DMS79 (cell line): ENCODE measurements at regions not wholly inside any gene's neighbourhood (a gene's known extent, or its start where the extent isn't known, plus 50 kb on each side); places are given as distances from the start of the nearest gene placed in this dataset.

ENCODE experiments used
- DNase-seq: peaks from one replicate; lab custom pipeline; 2025; lab: John Stamatoyannopoulos, UW

- no peak for DNase-seq
Observed at GRCh38 chr2:235170016-235170415, 218.2 kb downstream of the SH3BP4 start.

GRCh38 chr2:235170536-235171521, 219.0 kb downstream of the SH3BP4 start:
- DNase-seq, result peak; percentile 35

DNA sequence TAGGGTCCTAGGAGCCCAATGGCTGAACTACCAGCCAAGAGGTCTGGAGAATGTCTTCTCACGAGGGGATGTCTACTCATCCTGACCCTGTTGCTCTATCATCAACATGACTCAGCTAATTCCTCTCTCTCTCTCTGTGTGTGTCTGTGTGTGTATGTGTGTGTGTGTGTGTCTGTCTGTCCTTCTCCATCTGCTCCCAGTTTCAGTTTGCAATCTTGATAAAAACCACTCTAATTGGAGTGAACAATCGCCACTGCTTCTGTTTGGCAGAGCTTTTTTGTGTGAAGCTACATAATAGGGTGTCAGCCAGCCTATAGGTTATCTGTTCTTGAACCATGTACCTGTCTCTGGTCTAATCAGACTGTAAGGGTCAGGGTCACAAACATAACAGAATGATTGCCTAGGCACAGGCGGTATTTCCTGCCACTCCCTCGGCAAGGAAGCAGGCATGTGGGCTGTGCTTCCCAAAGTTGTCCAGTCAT, 219.8 kb downstream of the SH3BP4 start:
- no peak for DNase-seq

GRCh38 chr2:235180642-235181041, 228.8 kb downstream of the SH3BP4 start:
- no peak for DNase-seq

DNA sequence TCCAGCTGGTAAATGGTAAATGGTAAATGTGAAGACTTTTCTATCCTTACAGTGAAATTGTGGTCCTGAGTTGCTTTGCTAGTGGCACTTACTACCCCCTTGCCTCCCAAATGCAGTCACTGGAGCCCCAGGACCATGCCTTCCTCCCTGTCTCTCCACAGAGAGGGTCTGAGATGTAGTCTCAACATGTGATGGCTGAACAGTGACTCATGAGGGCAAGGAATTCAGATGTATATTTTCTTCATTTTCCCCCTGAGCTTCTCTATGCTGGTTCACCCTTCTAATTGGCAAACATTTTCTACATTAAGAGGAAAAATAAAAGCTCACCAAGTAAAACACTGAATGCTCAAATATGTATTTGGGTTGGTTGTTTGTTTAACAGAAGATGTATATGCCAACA, 232.0 kb downstream of the SH3BP4 start:
- no peak for DNase-seq

- no peak for DNase-seq
Observed at GRCh38 chr2:235187806-235188205, 236.0 kb downstream of the SH3BP4 start.

DNA sequence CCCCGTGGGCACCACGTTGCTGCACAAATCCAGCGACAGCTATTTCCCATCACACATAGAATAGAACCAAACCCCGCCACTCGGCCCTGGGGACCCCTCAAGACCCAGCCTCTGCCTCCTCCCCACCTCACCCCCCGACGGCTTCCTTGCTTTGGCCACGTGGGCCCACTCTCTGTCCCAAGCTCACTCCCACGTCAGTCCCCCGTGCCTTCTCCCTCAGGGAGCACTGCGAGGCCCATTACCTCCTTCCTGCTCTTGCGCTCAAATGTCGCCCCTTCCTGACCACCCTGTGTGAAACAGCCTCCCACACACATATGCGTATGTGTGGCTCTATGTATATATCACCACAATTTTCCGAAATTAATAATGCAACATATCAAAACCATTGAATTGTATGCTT, 239.7 kb downstream of the SH3BP4 start:
- no peak for DNase-seq

DNA sequence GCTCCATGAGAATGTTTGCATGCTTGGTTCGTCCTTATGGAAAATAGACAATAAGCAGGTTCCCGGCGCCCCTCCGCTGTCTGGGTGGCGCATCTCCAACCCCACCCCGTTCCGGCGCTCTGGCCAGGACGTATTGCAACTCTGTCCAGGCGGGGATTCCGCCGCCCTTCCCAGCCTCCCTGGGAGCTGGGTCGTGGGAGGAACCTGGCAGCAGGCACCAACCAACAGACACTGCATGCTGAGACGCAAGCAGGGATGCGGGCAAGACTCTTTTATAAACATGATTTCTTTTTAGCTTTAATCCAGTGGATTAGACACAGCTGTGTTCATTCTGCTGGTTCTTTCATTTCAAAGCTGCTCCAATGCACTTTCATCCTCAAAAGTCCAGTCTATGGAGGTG, 240.2 kb downstream of the SH3BP4 start:
- no peak for DNase-seq

DNA sequence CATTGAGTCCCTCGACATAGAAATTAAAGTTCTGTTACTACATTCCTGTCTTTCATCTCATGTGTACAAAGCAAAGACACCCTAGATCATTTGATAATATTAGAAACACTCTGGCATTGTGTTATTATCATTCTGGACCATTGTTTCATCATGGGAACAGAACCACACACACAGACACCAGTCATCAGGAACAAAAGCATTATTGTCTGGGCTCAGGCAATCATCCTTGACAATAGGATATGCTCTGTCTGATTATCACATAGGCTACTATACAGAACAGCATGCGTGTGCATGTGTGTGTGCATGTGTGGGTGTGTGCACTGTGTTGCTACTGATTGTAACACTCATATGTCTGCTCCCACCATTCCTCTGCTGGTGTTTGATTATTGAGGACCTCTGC, 242.5 kb downstream of the SH3BP4 start:
- DNase-seq, result no peak

DNA sequence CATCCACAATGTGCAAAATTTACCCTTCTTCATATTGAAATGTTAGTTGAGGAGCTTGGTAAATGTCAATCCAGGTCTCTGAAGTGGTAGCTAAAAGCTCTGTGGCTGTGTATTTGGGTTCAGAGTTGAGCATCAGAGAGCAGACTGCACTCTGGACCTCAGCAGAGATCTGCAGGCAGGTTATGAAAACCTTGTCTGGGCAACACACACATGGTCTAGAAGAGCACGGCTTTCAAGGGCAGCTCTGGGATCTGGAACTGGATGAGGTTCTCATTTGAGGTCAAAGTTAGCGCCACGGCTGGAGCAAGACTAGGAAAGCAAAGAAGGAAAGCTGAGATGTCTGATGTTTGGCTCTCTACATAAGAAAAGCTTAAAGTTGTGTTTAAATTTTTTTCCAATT, 243.0 kb downstream of the SH3BP4 start:
- no peak for DNase-seq

- no peak for DNase-seq
Observed at GRCh38 chr2:235195921-235196320, 244.1 kb downstream of the SH3BP4 start.

DNA sequence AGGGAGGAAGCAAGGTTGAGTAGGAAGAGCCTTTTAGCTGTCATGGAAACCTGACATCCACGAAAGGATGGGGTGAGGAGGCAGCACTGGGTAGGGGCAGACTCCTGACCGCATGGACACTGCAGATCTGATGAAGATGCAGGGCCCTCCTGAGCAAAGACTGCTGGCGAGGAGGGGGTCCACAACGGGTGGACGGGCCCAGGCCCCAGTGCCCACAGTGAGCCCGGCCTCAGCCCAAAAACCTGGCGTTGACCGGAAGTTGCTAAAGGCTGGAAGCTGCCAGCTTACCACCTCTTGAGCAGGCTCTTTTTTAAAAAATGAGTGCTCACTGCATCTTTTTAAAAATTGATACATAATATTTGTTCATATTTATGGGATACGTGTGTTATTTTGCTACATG, 247.3 kb downstream of the SH3BP4 start:
- no peak for DNase-seq

DNA sequence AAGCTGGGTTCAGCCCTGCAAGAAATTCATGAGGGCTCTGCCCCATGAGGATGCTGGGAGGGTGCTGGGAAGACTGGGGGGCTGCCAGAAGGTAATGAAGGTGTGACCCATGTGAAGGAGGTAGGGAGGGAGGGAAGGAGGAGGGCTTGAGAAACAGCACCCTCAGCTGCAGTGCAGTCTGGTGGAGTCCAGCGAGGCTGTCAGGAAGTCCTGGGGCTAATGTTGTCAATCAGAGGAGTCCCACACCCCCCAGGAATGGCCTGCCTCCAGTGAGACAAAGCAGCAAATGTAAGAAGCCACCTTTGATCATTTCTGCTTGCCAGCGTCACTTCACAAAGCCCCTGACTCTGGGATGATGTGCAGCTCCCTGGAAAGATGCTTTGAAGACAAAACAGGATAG, 248.4 kb downstream of the SH3BP4 start:
- DNase-seq, result no peak

DNA sequence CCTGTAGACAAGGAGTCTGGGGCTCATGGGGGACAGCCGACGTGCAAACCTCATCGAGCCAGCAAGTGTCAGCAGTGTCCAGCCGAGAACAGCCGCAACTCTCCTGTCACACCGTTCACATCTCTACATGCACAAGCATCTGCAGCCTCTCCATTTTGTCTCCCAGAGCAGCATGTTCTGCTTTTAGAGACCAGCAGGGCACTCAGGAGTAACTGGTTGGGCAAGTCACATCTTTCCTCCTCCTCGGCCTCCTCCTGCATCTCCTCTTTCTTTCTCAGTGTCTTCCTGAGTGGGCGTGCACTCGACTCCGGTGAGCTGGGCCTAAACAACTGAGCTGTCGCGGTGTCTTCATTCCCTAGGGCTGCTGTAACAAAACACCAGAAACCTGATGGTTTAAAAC, 249.9 kb downstream of the SH3BP4 start:
- DNase-seq, result no peak

DNA sequence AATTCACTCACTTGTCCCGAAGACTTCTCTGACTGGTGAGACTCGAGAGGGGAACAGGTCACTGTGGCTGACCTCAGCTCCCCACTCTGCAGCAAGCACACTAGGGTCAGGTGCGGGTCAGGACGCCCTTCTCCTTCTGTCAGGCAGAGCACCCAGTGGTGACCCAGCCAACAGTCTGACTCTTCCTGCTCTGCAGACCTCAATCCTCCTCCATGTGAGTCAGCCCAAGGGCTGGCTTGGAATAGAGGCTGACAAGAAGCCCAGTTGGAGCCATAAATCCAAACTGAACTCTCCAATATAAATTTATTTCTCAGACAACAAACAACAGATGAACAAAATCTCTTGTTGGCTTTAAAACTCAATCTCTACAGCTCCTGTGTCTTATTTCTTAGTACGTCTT, 253.1 kb downstream of the SH3BP4 start:
- DNase-seq, result no peak

- no peak for DNase-seq
Observed at GRCh38 chr2:235206399-235206798, 254.6 kb downstream of the SH3BP4 start.

GRCh38 chr2:235206980-235207579, 255.3 kb downstream of the SH3BP4 start:
- peak; percentile 20 for DNase-seq

DNA sequence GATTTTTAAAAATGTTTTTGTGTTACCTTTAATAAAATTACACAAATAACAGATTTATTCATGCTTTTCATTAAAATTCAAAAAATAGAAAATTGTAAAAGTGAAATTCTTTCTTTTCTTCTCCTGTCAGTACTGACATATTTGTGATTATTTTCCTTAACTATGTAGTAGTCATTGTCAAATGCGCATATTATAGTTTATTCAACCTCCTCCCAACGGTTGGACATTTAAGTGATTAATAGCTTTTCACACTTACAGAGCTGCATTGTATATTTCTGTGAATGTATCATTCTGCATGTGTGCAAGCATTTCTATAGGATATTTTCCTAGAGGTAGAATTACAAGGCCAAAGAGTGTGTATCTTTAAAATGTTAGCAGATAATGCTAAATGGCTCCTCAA, 259.2 kb downstream of the SH3BP4 start:
- no peak for DNase-seq

DNA sequence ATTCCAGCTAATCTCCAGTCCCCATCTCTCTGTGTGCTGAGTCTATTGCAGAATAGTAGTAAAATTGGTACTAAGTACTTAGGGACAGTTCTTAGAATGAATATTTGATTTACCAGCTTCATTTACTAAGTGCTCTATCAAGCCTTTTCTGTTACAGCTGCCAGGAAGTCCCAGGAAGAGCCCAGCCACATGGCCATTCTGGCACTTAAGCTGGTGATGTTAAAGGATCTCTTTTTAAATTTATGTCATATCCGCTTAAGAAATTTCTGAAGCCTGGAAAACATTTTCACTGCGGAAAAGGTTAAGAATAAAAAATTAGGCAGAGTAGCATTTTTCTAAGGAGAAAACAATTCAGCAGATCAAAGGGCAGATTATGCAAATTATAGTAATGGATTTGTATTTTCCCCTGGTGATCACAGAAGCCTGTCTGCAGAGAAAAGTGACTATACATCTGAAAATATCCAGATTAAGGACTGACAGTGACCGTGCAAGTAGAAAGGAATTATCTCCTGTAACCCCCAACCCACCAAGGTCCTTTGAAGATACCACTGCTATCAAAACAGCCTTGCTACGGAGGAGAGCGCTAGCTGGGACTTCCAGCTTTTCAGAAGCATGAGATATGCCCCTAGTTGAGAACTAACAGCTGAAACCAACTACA, 260.8 kb downstream of the SH3BP4 start:
- DNase-seq, result no peak

- DNase-seq, result no peak
Observed at GRCh38 chr2:235215248-235215647, 263.4 kb downstream of the SH3BP4 start.

GRCh38 chr2:235216901-235217300, 265.1 kb downstream of the SH3BP4 start:
- no peak for DNase-seq

- DNase-seq, result no peak
Observed at GRCh38 chr2:235217846-235218245, 266.0 kb downstream of the SH3BP4 start.

DNA sequence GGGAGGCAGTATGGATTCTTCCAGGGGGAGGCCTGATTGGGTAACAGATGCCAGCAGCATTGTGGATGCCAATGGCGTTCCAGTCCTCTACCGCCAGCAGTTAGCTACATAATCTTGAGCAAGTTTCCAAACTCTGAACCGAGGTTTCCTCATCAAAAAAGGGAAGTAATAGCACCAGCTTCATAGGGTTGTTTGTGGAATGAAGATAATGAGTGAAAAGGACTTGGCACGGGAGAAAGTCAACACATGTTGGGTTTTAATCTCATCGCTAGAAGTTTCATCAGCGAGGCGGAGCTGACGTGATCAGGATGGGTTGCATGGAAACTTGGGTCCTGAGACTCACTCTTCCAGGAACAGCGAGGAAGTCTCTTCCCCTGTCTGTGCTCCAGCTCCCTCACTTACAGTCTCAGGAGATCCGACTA, 266.7 kb downstream of the SH3BP4 start:
- DNase-seq, result no peak
